Tibial nerve (tissue), 3 donors: ENCODE measurements at regions not wholly inside any gene's neighbourhood (a gene's known extent, or its start where the extent isn't known, plus 50 kb on each side); places are given as distances from the start of the nearest gene placed in this dataset.

Source experiments
- CTCF ChIP-seq, 5 experiments: fragments of 200-600 bp in 3 of 5; fragments of 450-650 bp in 2 of 5; sonication (generic) in 3 of 5; IDR thresholded peaks; one replicate each; pipeline ENCODE4 v1.5.1; 2016 to 2019; ENCODE audit warnings: antibody characterized with exemption in 5 of 5, mild to moderate bottlenecking in 3 of 5, moderate library complexity in 2 of 5
- POLR2A ChIP-seq, 2 donors: fragments of 450-650 bp; IDR thresholded peaks; one replicate each; pipeline ENCODE4 v1.6.1; 2017; ENCODE audit warnings: antibody characterized with exemption in 2 of 2, mild to moderate bottlenecking in 2 of 2, moderate library complexity in 2 of 2

- TF ChIP-seq POLR2A (IDR thresholded peaks at IDR 0.05) (no peak), CTCF (IDR thresholded peaks at IDR 0.05) (no peak)
Observed at GRCh38 chr10:8499312-8499711, 444.8 kb downstream of the GATA3 start.
